GF-D8 (cell line): ENCODE measurements at regions not wholly inside any gene's neighbourhood (a gene's known extent, or its start where the extent isn't known, plus 50 kb on each side); places are given as distances from the start of the nearest gene placed in this dataset.

Source experiments
- DNase-seq: peaks from one replicate; lab custom pipeline; 2025; lab: John Stamatoyannopoulos, UW

- no peak for DNase-seq
These were observed 236.9 kb upstream of the PRR20A start for GRCh38 chr13:56903710-56904282.

GRCh38 chr13:56906909-56907308, 233.8 kb upstream of the PRR20A start:
- DNase-seq: no peak

GRCh38 chr13:56907766-56908165, 233.0 kb upstream of the PRR20A start:
- DNase-seq: no peak

- DNase-seq: no peak
These were observed 230.7 kb upstream of the PRR20A start for GRCh38 chr13:56909896-56910600.

- DNase-seq: no peak
These were observed 222.8 kb upstream of the PRR20A start for GRCh38 chr13:56917966-56918365.

GRCh38 chr13:56923626-56924140, 217.0 kb upstream of the PRR20A start:
- DNase-seq: no peak

- no peak for DNase-seq
These were observed 216.3 kb upstream of the PRR20A start for GRCh38 chr13:56924401-56924800.

GRCh38 chr13:56932104-56932503, 208.6 kb upstream of the PRR20A start:
- DNase-seq: no peak

- no peak for DNase-seq
These were observed 186.8 kb upstream of the PRR20A start for GRCh38 chr13:56953965-56954364.

GRCh38 chr13:56975647-56976046, 165.1 kb upstream of the PRR20A start:
- DNase-seq: no peak

- DNase-seq: no peak
These were observed 159.9 kb upstream of the PRR20A start for GRCh38 chr13:56980856-56981255.

GRCh38 chr13:56986121-56986520, 154.6 kb upstream of the PRR20A start:
- no peak for DNase-seq

- no peak for DNase-seq
These were observed 152.2 kb upstream of the PRR20A start for GRCh38 chr13:56988543-56988942.

GRCh38 chr13:57003682-57004081, 137.0 kb upstream of the PRR20A start:
- DNase-seq: no peak

- DNase-seq: no peak
These were observed 123.4 kb upstream of the PRR20A start for GRCh38 chr13:57017357-57017756.

- no peak for DNase-seq
These were observed 121.8 kb upstream of the PRR20A start for GRCh38 chr13:57018915-57019314.

- DNase-seq: no peak
These were observed 110.0 kb upstream of the PRR20A start for GRCh38 chr13:57030671-57031070.

- DNase-seq: no peak
These were observed 104.4 kb upstream of the PRR20A start for GRCh38 chr13:57036290-57036689.

- DNase-seq: no peak
These were observed 95.8 kb upstream of the PRR20A start for GRCh38 chr13:57044910-57045309.

- DNase-seq: no peak
These were observed 94.7 kb upstream of the PRR20A start for GRCh38 chr13:57045826-57046546.

GRCh38 chr13:57056601-57057180, 84.0 kb upstream of the PRR20A start:
- DNase-seq: no peak

- no peak for DNase-seq
These were observed 77.7 kb upstream of the PRR20A start for GRCh38 chr13:57063007-57063406.

- DNase-seq: no peak
These were observed 66.7 kb upstream of the PRR20A start for GRCh38 chr13:57073983-57074382.
